DMS53 treated with DMSO at 0.1 percent for 48 hours (cell line): ENCODE measurements at regions not wholly inside any gene's neighbourhood (a gene's known extent, or its start where the extent isn't known, plus 50 kb on each side); places are given as distances from the start of the nearest gene placed in this dataset.
"Not testable (repeated sequence)": the region's sequence is repeated elsewhere in the genome, so short reads cannot be mapped to it uniquely, and the experiment has no call there.

Source experiments
- DNase-seq: peaks from one replicate; lab custom pipeline; 2025; ENCODE audit not compliant: unreplicated experiment; lab: John Stamatoyannopoulos, UW

DNA sequence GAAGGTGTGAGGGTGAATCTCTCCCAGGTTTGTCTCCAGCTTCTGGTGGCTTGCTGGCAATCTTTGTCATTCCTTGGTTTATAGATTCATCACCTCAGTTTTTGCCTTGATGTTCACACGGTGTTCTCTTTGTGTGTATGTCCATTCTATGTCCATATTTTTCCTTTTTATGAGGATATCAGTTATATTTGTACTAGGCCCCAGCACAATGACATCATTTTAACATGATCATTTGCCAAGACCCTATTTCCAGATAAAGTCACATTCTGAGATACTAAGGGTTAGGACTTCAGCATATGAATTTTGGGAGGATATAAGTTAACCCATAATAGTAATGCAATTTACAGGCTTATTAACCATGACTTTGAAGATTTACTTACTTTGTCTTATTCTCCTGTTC lies 649.0 kb downstream of the CPS1 start:
- no peak for DNase-seq

DNA sequence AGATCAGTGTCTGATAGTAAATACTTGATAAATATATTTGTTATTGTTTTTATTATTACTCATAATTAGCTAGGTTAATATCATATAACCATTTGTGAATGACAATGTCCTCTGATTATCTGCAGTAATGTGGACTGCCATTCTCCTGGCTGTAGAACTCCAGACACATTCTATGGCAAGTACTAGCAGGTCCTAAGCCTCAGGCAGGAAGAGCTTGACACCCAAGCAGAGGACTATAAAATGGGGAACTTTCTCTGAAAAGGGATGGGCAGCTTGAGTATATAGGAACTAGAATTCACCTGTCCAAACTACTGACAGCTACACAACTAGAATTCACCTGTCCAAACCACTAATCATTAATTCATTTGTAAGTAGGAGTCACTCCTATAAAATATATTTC lies 649.4 kb downstream of the CPS1 start:
- no peak for DNase-seq

DNA sequence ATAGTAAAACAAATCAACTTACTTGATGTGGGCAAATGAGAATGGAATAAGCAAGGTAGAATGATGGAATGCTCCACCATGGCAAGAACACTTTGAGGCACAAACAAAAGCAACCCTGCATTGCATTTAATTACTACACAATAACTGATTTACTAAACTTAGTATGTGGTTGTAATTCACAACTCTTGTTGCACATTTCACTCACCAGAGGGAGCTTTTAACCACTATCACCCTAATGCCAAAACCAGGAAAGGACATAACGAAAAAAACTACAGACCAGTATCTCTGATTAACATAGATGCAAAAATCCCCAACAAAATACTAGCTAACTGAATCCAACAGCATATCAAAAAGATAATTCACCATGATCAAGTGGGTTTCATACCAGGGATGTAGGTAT lies 659.8 kb downstream of the CPS1 start:
- peak; percentile 12 for DNase-seq

DNA sequence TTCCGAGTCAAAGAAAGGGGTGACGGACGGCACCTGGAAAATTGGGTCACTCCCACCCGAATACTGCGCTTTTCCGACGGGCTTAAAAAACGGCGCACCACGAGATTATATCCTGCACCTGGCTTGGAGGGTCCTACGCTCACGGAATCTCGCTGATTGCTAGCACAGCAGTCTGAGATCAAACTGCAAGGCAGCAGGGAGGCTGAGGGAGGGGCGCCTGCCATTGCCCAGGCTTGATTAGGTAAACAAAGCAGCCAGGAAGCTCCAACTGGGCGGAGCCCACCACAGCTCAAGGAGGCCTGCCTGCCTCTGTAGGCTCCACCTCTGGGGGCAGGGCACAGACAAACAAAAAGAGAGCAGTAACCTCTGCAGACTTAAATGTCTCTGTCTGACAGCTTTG lies 663.1 kb downstream of the CPS1 start:
- DNase-seq = not testable (repeated sequence)

DNA sequence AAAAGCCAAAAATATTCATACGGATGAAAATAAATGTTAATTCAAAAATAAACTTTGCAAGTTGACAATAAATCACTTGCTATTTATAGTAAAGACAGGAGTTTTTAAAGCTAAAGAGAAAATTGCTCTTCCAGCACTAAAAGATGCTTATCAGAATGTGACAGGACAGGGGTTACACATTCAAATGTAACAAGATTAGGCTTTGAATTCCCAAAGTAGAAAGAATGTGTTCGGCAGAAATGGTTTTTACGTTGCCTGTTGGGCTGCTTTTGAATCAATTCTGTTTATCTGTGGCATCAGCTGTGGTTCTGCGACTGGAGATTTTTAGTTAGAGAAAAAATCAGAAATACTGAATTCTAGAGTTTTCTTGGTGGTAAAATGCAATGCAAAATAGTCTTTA lies 669.4 kb downstream of the CPS1 start:
- DNase-seq = no peak

DNA sequence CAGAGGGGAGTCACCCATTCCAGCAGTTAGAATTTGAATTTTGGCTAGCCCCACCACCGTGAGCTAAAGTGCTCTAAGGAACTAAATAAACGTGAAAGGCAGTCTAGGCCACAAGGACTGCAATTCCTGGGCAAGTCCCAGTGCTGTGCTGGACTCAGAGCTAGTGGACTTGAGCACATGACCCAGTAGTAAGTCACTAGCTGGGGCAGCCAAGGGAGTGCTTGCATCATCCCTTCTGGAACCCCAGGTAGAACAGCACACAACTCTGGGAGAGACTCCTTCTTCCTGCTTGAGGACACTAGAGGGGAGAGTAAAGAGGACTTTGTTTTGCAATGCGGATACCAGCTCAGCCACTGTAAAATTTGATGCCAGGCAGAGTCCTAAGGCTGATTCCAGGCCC lies 672.2 kb downstream of the CPS1 start:
- no peak for DNase-seq

DNA sequence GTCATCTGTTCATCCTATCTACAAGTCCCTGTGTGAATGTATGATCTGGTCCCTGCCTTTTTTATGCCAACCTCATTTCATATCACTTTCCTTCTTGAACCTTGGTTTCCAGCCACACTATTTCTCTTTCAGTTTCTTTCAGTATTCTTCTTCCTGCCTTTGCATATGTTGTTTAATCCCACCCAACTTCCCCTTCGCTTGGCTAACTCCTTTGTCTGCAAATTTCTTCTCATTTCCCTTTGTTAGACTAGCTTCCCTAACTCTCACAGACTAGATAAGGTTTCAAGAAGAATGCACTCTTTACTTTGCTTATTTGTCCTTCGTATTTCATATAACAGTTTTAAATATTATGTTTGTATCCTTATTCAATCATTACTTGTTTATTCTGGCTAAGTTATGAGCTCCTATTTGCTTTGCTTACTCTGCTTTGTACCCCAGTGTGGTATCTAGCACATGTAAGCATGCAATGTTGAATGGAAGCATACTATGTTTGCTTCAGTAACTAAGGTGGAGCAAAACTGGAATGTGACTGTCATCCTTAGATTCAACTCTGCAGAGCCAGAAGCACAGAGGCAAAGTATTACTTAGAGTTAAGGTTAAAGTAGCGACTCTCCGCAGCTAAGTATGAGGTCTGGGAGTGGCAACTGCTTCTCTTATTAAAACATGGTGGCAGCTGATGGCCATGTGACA lies 681.3 kb downstream of the CPS1 start:
- DNase-seq = no peak

DNA sequence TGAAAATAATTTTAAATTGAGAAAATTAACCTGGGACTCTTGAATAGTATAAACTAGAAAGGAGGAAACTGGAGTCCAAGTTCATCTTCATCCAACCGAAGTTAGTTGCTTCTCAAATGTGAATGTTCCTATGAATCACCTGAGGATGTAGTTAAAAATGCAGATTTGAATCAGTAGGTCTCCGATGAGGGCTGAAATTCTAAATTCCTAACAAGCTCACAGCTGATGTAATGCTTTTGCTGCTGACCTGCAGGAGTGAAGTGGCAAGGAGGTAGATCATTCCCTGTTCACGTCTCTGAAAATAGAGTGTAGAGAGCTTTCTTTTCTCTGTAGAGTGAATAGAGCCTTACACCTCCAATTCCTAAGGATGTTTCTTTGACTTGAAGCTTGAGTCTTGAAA lies 685.5 kb downstream of the CPS1 start:
- DNase-seq = no peak

DNA sequence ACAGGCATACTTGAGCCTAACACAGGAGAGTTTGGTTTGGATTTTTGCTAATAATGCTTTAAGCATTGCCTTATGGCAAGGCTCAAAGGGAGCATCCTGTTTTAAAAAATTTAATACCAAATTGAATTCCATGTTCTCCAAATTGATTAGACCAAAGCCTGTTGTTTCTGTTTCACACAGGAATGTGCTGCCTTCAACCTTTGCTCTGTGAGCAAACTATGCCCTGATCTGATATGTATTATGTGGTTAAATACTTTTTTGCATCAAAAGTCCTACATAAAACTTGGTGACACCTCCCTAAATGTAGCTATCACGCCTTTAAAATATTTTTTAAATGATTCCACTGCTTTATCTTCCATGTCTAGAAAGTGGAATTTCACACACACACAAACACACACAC lies 691.4 kb downstream of the CPS1 start:
- no peak for DNase-seq

DNA sequence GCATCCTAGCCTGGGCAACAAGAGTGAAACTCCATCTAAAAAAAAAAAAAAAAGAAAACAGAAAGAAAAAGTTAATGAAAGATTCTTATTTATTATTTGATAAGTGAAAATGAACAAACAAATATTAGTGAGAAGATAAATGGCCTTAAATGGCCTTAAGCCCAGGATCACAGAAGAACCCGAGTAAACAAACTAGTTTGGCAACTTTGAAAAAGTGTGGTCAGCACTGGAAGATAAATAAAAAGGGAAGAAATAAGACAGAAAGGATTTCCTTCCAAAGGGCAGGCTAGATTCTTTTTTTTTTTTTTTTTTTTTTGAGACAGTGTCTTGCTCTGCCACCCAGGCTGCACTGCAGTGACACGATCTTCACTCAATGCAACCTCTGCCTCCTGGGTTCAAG lies 692.4 kb downstream of the CPS1 start:
- DNase-seq = peak; percentile 29

DNA sequence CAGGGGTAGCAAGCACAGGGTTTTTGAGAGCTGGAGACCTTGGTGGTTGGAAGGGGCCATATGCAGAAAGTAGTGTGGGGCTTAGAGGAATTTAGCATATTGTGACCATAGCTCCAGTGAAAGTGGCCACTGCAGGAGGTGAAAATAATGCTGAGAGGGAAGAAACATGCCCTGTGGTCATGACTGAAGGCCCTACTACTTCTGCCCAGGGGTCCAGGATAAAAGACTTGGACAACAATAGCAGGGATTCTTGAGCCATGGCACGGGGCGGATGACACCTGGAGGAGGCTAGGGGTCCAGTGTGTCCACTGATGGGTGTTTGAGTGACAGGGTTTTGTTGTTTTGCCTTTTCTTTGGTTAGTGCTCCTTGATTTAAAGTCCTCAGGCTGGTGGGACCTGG lies 694.6 kb downstream of the CPS1 start:
- no peak for DNase-seq

DNA sequence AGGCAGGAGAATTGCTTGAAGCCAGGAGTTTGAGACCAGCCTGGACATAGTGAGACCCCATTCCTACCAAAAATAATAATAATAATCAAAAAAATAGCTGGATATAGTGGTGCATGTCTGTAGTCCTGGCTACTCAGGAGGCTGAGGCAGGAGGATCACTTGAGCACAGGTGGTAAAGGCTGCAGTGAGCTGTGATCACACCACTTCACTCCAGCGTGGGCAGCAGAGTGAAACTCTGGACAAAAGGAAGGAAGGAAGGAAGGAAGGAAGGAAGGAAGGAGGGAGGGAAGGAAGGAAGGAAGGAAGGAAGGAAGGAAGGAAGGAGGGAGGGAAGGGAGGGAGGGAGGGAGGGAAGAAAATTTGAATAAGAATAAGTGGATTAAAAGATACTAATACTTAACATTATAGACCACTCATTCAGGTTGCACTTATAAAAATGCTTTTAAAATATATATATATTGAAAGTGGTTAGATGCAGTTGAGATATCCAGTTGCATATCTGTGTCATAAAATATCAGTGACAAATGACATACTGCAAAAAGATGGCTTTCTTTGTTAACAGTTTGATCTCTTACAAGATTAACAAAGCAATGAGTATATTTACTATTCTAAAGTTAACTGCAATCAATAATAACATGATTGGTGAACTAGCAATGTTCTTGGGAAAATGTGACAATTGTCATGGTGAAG lies 702.4 kb downstream of the CPS1 start:
- DNase-seq = no peak

DNA sequence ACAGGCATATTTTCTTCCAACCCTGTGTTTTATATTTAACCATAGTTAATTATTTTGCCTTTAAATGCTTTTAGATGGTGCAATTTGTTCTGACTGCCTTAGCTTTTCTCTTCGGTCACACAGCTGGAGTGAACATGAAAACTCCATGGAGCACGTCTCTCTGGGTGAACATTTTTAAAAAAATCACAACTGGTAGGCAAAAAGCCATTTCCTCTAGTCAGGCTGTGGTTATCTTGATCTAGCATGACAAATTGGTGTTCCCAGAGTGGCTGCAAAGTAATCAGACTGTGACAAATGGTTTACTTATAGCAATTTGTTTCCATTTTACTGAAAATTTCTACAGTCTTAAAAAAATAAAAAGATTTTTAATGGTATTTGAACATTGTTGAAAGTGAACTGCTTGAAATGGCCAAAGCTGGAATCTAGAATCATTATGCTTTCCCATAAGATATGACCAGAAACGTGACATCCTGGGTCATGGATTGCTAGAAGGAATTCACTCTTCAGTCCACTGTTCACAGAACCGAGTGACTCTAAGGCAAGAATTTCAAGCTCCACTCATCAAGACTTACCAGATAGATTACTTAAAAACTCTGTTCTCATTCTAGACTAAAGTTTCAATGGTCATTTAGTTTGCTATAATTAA lies 703.6 kb downstream of the CPS1 start:
- no peak for DNase-seq

DNA sequence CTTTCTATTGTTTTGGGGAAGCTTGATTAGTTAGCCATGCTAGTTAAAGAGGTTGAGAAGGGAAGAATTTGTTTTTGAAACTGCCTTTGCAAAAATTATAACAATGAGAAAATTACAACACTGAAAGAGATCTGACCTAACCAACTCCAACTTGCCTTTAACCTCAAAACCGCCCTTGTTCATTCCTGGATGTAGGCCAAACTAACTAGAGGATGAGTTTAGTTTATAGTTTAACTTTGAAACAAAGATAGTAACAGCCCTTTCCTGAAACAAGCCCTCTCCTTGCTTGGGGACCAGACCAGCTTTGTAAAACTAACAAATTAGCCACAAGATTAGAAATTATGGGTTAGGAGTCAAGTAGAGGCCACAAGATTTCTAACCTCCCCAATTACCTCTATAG lies 713.9 kb downstream of the CPS1 start:
- DNase-seq = no peak

DNA sequence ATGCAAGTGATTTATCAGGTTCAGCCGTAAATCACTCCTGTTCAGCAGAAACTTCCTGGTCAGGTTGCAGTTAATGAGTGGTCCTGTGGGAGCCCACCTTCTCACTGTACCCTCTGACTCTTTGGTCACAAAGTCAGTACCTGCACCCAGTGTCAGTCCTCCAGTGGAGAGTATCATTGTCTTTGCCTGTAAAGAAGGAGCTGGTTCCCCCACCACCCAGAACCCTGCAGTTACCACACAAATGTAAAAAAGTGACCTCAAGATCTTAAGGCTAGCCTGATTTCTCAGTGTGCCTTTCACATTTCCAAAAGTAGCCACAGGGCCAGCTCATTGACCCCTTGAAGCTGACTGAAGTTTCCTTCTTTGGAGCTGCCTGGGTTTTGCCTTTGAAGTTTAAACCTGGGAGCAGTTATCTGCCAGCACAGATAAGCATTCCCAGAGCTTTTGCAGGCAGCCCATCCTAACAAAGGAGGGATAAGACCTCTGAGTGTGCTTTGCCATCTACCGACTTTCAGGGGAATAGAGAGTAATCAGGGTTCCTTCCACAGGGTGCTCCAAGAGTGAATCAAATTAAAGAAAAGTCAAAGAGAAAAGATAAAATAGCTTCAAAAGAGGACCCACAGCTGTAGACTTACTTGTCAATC lies 725.2 kb downstream of the CPS1 start:
- DNase-seq = no peak

DNA sequence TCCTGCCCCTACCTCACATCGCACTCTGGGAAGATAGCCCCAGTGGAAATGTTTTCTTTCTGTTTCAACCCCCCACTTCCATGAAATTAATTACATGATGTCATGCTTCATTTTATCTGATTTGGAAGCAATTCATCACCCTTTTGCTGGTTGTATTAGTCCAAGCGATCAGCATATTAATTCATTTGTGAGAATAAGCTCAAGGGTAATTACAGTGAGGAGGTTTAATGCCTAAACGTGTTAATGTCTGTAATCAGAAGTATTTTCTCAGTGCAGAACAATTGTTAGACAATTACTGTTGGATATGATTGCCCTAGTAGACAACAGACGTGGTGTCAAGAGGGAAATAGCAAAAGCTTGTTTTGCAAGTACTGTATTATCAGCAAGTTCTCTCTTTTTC lies 746.3 kb downstream of the CPS1 start:
- no peak for DNase-seq

DNA sequence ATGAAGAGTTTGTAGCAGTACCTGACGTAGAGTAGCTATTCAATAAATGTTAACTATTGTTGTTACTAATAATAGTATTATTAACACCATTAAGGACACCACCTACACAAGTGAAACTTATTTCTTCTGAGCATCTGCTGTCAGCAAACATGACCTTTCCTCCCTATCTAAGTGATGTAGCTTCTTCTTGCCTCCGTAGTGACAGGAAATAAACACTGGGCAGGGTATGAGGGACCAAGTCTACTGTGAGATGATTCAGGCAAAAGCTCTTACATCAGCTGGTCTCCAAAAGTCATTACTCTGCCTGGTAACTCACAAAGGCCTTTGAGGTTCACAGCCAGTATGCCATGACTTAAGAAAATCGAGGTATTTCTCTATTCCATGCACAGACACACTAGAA lies 750.5 kb downstream of the CPS1 start:
- no peak for DNase-seq
